ENCODE measurements at regions not wholly inside any gene's neighbourhood (a gene's known extent, or its start where the extent isn't known, plus 50 kb on each side); places are given as distances from the start of the nearest gene placed in this dataset.

GRCh38 chr2:23198316-23199114 is 186.5 kb upstream of the KLHL29 start:
- Histone ChIP-seq H3K4me1 (no peaks in the 10 kb centered on the region), H3K27ac (no peak overlapping the region), H3K4me3 (no peak overlapping the region), H3K36me3 (ENCODE audit: insufficient read depth in 1 of 2, low read depth in 1 of 2) (no peaks in the 10 kb centered on the region), H3K9me3 (peaks cover 4% of the 10 kb centered on the region), H3K27me3 (ENCODE audit: insufficient read depth in 3 of 3, low read length in 2 of 3) (no peaks in the 10 kb centered on the region)
- WGBS, 3 donors, result 74 to 85% (median 80%) methylated on average over 12 of the region's 12 CpGs
- DNase-seq (no peak), ATAC-seq (no peak)
- TF ChIP-seq CTCF (IDR thresholded peaks at IDR 0.05), result no peak
- intact Hi-C loops (cut with DNase I), result no loop called here

- H3K9me3 ChIP-seq, result peaks cover 4% of the 10 kb centered on the region
- no peaks in the 10 kb centered on the region for H3K36me3 ChIP-seq (ENCODE audit: insufficient read depth in 1 of 2, low read depth in 1 of 2)
- no peak for DNase-seq
- intact Hi-C loops (cut with DNase I), result no loop called here
- H3K27ac ChIP-seq, result no peak overlapping the region
- ATAC-seq, result no peak
- H3K4me3 ChIP-seq, result no peak overlapping the region
- TF ChIP-seq CTCF (IDR thresholded peaks at IDR 0.05), result peak; percentile 13
- WGBS, 3 donors, result 73 to 81% (median 79%) methylated on average over 7 of the region's 7 CpGs
- no peaks in the 10 kb centered on the region for H3K27me3 ChIP-seq (ENCODE audit: insufficient read depth in 3 of 3, low read length in 2 of 3)
- no peaks in the 10 kb centered on the region for H3K4me1 ChIP-seq
Measured at GRCh38 chr2:23199115-23199918, 185.7 kb upstream of the KLHL29 start.

GRCh38 chr2:23200068-23200786 is 184.8 kb upstream of the KLHL29 start:
- no peak for DNase-seq
- Histone ChIP-seq H3K4me1 (no peaks in the 10 kb centered on the region), H3K27me3 (ENCODE audit: insufficient read depth in 3 of 3, low read length in 2 of 3) (no peaks in the 10 kb centered on the region), H3K4me3 (no peak overlapping the region), H3K9me3 (peaks cover 4% of the 10 kb centered on the region), H3K27ac (no peak overlapping the region), H3K36me3 (ENCODE audit: insufficient read depth in 1 of 2, low read depth in 1 of 2) (no peaks in the 10 kb centered on the region)
- 93 to 95% (median 94%) methylated on average over 2 of the region's 2 CpGs for WGBS, 3 donors
- TF ChIP-seq CTCF (IDR thresholded peaks at IDR 0.05), result no peak
- intact Hi-C loops (cut with DNase I), result no loop called here
- no peak for ATAC-seq

- Histone ChIP-seq H3K27me3 (ENCODE audit: insufficient read depth in 3 of 3, low read length in 2 of 3) (no peaks in the 10 kb centered on the region), H3K4me1 (no peaks in the 10 kb centered on the region), H3K27ac (no peak overlapping the region), H3K36me3 (ENCODE audit: insufficient read depth in 1 of 2, low read depth in 1 of 2) (no peaks in the 10 kb centered on the region), H3K4me3 (no peak overlapping the region), H3K9me3 (peaks cover 4% of the 10 kb centered on the region)
- DNase-seq (no peak), ATAC-seq (no peak)
- WGBS, 3 donors, result 81 to 86% (median 81%) methylated on average over 5 of the region's 5 CpGs
- intact Hi-C loops (cut with DNase I), result no loop called here
- TF ChIP-seq CTCF (IDR thresholded peaks at IDR 0.05), result no peak
Measured at GRCh38 chr2:23200787-23201114, 184.2 kb upstream of the KLHL29 start.

All from psoas muscle (tissue), 7 donors.